ENCODE measurements at regions not wholly inside any gene's neighbourhood (a gene's known extent, or its start where the extent isn't known, plus 50 kb on each side); places are given as distances from the start of the nearest gene placed in this dataset.

- TF ChIP-seq POLR2AphosphoS5 (IDR thresholded peaks at IDR 0.05; ENCODE audit: low read depth, low read length) = no peak
- TF ChIP-seq POLR2A (IDR thresholded peaks at IDR 0.05; ENCODE audit: low read depth, low read length) = no peak
- no peak for TF ChIP-seq POU2F2 (IDR thresholded peaks at IDR 0.05; ENCODE audit: low read depth, low read length)
- TF ChIP-seq TAF1 (IDR thresholded peaks at IDR 0.05; ENCODE audit: low read depth, low read length) = no peak
- TF ChIP-seq PAX5 (IDR thresholded peaks at IDR 0.05; ENCODE audit: insufficient read depth, low read length, severe bottlenecking) = no peak
- no peak for TF ChIP-seq SPI1 (IDR thresholded peaks at IDR 0.05; ENCODE audit: low read depth, low read length)
These were observed 98.8 kb downstream of the BMP4 start for GRCh38 chr14:53857625-53858344.
